H1 (cell line): ENCODE measurements at regions not wholly inside any gene's neighbourhood (a gene's known extent, or its start where the extent isn't known, plus 50 kb on each side); places are given as distances from the start of the nearest gene placed in this dataset.
"Not testable (repeated sequence)": the region's sequence is repeated elsewhere in the genome, so short reads cannot be mapped to it uniquely, and the experiment has no call there.

ENCODE experiments used
- CTCF ChIA-PET: fragments of 300-600 bp; sonication (Branson Sonifier 250); formaldehyde crosslinking; loops from one replicate; lab custom pipeline; 2021; ENCODE audit not compliant: partially characterized antibody; lab: Charles Lee
- POLR2A ChIA-PET: fragments of 300-600 bp; sonication (Branson Sonifier 250); formaldehyde crosslinking; loops from one replicate; lab custom pipeline; 2021; ENCODE audit warnings: inconsistent platforms; ENCODE audit not compliant: partially characterized antibody; lab: Charles Lee
- DNase-seq, 2 experiments: peaks; one replicate each; pipeline versions ENCODE4 v3.0.0 to v3.0.0-alpha.2; 2010 to 2022; ENCODE audit warnings: low spot score in 2 of 2, low read depth in 1 of 2, mixed read lengths in 1 of 2
- FAIRE-seq: peaks from 2 replicates; lab custom pipeline; 2011; peaks lifted over from hg19 to GRCh38; lab: Jason Lieb, UNC
- H2AFZ ChIP-seq: 2 replicates; pipeline ENCODE4 v1.8.1; 2012; ENCODE audit warnings: low read length, inconsistent platforms
- H2AK5ac ChIP-seq: 2 replicates; pipeline ENCODE4 v1.6.1; 2013; ENCODE audit warnings: low read depth, low read length
- H2BK120ac ChIP-seq: replicated peaks from 2 replicates; pipeline ENCODE3; 2013; ENCODE audit warnings: low read depth, low read length, inconsistent platforms
- H2BK12ac ChIP-seq: 2 replicates; pipeline ENCODE4 v1.6.1; 2013; ENCODE audit warnings: low read depth, low read length
- H2BK15ac ChIP-seq: 2 replicates; pipeline ENCODE4 v1.6.1; 2013; ENCODE audit warnings: low read length
- H2BK20ac ChIP-seq: 2 replicates; pipeline ENCODE4 v1.6.1; 2013; ENCODE audit warnings: low read length
- H2BK5ac ChIP-seq: 2 replicates; pipeline ENCODE4 v1.6.1; 2013; ENCODE audit warnings: low read depth, low read length
- H3K14ac ChIP-seq: 2 replicates; pipeline ENCODE4 v1.6.1; 2013; ENCODE audit warnings: inconsistent platforms; ENCODE audit not compliant: insufficient read length
- H3K18ac ChIP-seq: 2 replicates; pipeline ENCODE4 v1.6.1; 2013; ENCODE audit warnings: low read length; ENCODE audit errors: extremely low read depth
- H3K23ac ChIP-seq: 2 replicates; pipeline ENCODE4 v1.6.1; 2013; ENCODE audit warnings: inconsistent platforms; ENCODE audit not compliant: insufficient read length
- H3K23me2 ChIP-seq: 2 replicates; pipeline ENCODE4 v1.6.1; 2013; ENCODE audit warnings: low read depth, low read length
- H3K27ac ChIP-seq: 2 replicates; pipeline ENCODE4 v1.6.1; 2011; ENCODE audit warnings: low read depth, low read length, inconsistent platforms
- H3K27me3 ChIP-seq, 4 experiments: replicated peaks in 1 of 4; 1 replicate in 1 of 4; 2 replicates in 3 of 4; pipeline versions ENCODE4 v1.6.1 to v1.8.1; 2011 to 2013; ENCODE audit warnings: low read length in 3 of 4, mild to moderate bottlenecking in 3 of 4, inconsistent platforms in 2 of 4, mixed read lengths in 2 of 4, moderate library complexity in 1 of 4; ENCODE audit not compliant: control insufficient read depth in 3 of 4, insufficient read depth in 3 of 4; ENCODE audit errors: extremely low read depth in 1 of 4
- H3K36me3 ChIP-seq, 4 experiments: 2 replicates each; pipeline versions ENCODE4 v1.6.1 to v1.8.1; 2011 to 2013; ENCODE audit warnings: mild to moderate bottlenecking in 4 of 4, low read length in 3 of 4, moderate library complexity in 2 of 4, control low read depth in 1 of 4, inconsistent platforms in 1 of 4; ENCODE audit not compliant: insufficient read depth in 4 of 4, control insufficient read depth in 2 of 4
- H3K4ac ChIP-seq: replicated peaks from 2 replicates; pipeline ENCODE3; 2013; ENCODE audit warnings: low read length, low read depth, mixed read lengths, inconsistent platforms; ENCODE audit not compliant: insufficient read length
- H3K4me1 ChIP-seq, 4 experiments: replicated peaks in 1 of 4; 1 replicate in 1 of 4; 2 replicates in 3 of 4; pipeline versions ENCODE4 v1.6.1 to v1.8.1; 2011 to 2013; ENCODE audit warnings: low read length in 3 of 4, inconsistent platforms in 2 of 4, mixed read lengths in 1 of 4; ENCODE audit not compliant: insufficient read depth in 4 of 4, control insufficient read depth in 3 of 4
- H3K4me2 ChIP-seq, 2 experiments: 2 replicates each; pipeline versions ENCODE4 v1.6.1 to v1.8.1; 2011 to 2013; ENCODE audit warnings: low read depth in 2 of 2, low read length in 2 of 2, control low read depth in 1 of 2, inconsistent platforms in 1 of 2, mild to moderate bottlenecking in 1 of 2; ENCODE audit not compliant: insufficient read depth in 1 of 2
- H3K4me3 ChIP-seq, 4 experiments: fragments of 200-600, 300-600 bp in 1 of 4; sonication (generic), shearing (Covaris generic), sonication (Bioruptor Twin) in 1 of 4; 2 replicates each; pipeline versions ENCODE4 v1.5.1 to v1.8.1; 2011 to 2016; ENCODE audit warnings: low read length in 4 of 4, low read depth in 3 of 4, control low read depth in 2 of 4, inconsistent platforms in 2 of 4, mild to moderate bottlenecking in 2 of 4, mixed read lengths in 1 of 4, moderate library complexity in 1 of 4; ENCODE audit not compliant: insufficient read depth in 2 of 4; ENCODE audit errors: extremely low read depth in 1 of 4
- H3K56ac ChIP-seq: replicated peaks from 2 replicates; pipeline ENCODE3; 2013; ENCODE audit warnings: low read depth, mild to moderate bottlenecking, mixed read lengths, low read length, inconsistent platforms; ENCODE audit not compliant: insufficient read length
- H3K79me1 ChIP-seq: 2 replicates; pipeline ENCODE4 v1.6.1; 2013; ENCODE audit warnings: low read depth, low read length, control low read depth
- H3K79me2 ChIP-seq, 2 experiments: 2 replicates each; pipeline versions ENCODE4 v1.6.1 to v1.8.1; 2012 to 2013; ENCODE audit warnings: low read length in 2 of 2, mild to moderate bottlenecking in 2 of 2, inconsistent platforms in 1 of 2; ENCODE audit not compliant: insufficient read depth in 2 of 2, control insufficient read depth in 1 of 2
- H3K9ac ChIP-seq, 4 experiments: replicated peaks in 1 of 4; 1 replicate in 1 of 4; 2 replicates in 3 of 4; pipeline versions ENCODE4 v1.6.1 to v1.8.1; 2011 to 2013; ENCODE audit warnings: low read depth in 3 of 4, low read length in 3 of 4, control low read depth in 2 of 4, mild to moderate bottlenecking in 2 of 4, moderate library complexity in 2 of 4, inconsistent platforms in 1 of 4; ENCODE audit errors: extremely low read depth in 1 of 4
- H3K9me3 ChIP-seq, 2 experiments: 2 replicates each; pipeline versions ENCODE4 v1.6.1 to v1.8.1; 2012 to 2013; ENCODE audit warnings: mild to moderate bottlenecking in 2 of 2, moderate library complexity in 2 of 2, control low read depth in 1 of 2, inconsistent platforms in 1 of 2, low read depth in 1 of 2, low read length in 1 of 2, mixed read lengths in 1 of 2; ENCODE audit not compliant: insufficient read depth in 2 of 2
- H4K20me1 ChIP-seq, 2 experiments: replicated peaks in 1 of 2; 2 replicates each; pipeline versions ENCODE3 to v1.8.1; 2011 to 2013; ENCODE audit warnings: inconsistent platforms in 2 of 2, low read length in 2 of 2, mild to moderate bottlenecking in 1 of 2; ENCODE audit not compliant: insufficient read depth in 2 of 2, control insufficient read depth in 1 of 2
- H4K5ac ChIP-seq: 2 replicates; pipeline ENCODE4 v1.6.1; 2013; ENCODE audit warnings: low read length, low read depth, mixed read lengths, inconsistent platforms; ENCODE audit not compliant: insufficient read length
- H4K8ac ChIP-seq: 2 replicates; pipeline ENCODE4 v1.8.0; 2013; ENCODE audit warnings: mild to moderate bottlenecking, moderate library complexity, low read length, inconsistent platforms; ENCODE audit not compliant: insufficient read depth; ENCODE audit errors: extremely low read depth
- H4K91ac ChIP-seq: replicated peaks from 2 replicates; pipeline ENCODE3; 2013; ENCODE audit warnings: low read length, mixed read lengths, inconsistent platforms; ENCODE audit not compliant: insufficient read length
- WGBS, 2 experiments: shearing (Covaris generic) in 1 of 2; methylation state at CpG; one replicate each; pipeline versions ENCODE4 v1.1.6 to v1.1.7; 2013 to 2015; ENCODE audit warnings: low lambda C conversion rate in 2 of 2, mixed read lengths in 2 of 2, inconsistent platforms in 1 of 2, low coverage in 1 of 2, missing lambda C conversion rate in 1 of 2; ENCODE audit not compliant: insufficient replicate concordance in 2 of 2, insufficient coverage in 1 of 2, insufficient read length in 1 of 2; ENCODE audit errors: extremely low coverage in 1 of 2, missing lambda C conversion rate in 1 of 2; 5-methylcytosine and 5-hydroxymethylcytosine counted together

GRCh38 chr5:39753747-39754146 is 329.0 kb upstream of the DAB2 start:
- CTCF ChIA-PET: interaction anchor here (1.5 kb wide), 1 partner anchor 20 kb away, joined by 3 read pairs; no protein-coding TSS in a partner anchor
- H3K56ac ChIP-seq, H2BK15ac ChIP-seq, DNase-seq, H3K4me1 ChIP-seq, H4K5ac ChIP-seq, H3K23me2 ChIP-seq, H3K9ac ChIP-seq, H4K8ac ChIP-seq, H3K79me1 ChIP-seq, H3K36me3 ChIP-seq, H3K14ac ChIP-seq, H3K4me2 ChIP-seq, H2BK120ac ChIP-seq, H2BK20ac ChIP-seq, H3K23ac ChIP-seq, H2AK5ac ChIP-seq, H2AFZ ChIP-seq, H2BK12ac ChIP-seq, H3K4ac ChIP-seq, H3K27me3 ChIP-seq, H3K79me2 ChIP-seq, H3K27ac ChIP-seq, H3K18ac ChIP-seq, H4K20me1 ChIP-seq, H3K4me3 ChIP-seq, H4K91ac ChIP-seq, H3K9me3 ChIP-seq, FAIRE-seq, POLR2A ChIA-PET, H2BK5ac ChIP-seq: not testable (repeated sequence)
- 91% methylated on average over 1 of the region's 1 CpG; no CpG with 5 or more reads in 1 of the 2 experiments for WGBS, 2 experiments
